GM12878 (cell line): ENCODE measurements at regions not wholly inside any gene's neighbourhood (a gene's known extent, or its start where the extent isn't known, plus 50 kb on each side); places are given as distances from the start of the nearest gene placed in this dataset.

Source experiments
- BRCA1 ChIP-seq: IDR thresholded peaks from 2 replicates; pipeline ENCODE4 v1.6.1; 2011; ENCODE audit warnings: low read depth, low read length, improper control_type of control experiment
- FOXM1 ChIP-seq: IDR thresholded peaks from 2 replicates; pipeline ENCODE4 v1.6.1; 2012; ENCODE audit warnings: low read depth, mild to moderate bottlenecking, inconsistent platforms, low read length, moderate library complexity
- IRF4 ChIP-seq: IDR thresholded peaks from 2 replicates; pipeline ENCODE4 v1.6.1; 2011; ENCODE audit warnings: low read depth, low read length
- JUND ChIP-seq: IDR thresholded peaks from 2 replicates; pipeline ENCODE4 v1.6.1; 2012; ENCODE audit warnings: low read depth, mild to moderate bottlenecking, low read length, improper control_type of control experiment, moderate library complexity
- KAT2A ChIP-seq: conservative IDR thresholded peaks from 2 replicates; pipeline ENCODE4 v1.6.1; 2011; ENCODE audit warnings: low read depth, low read length; ENCODE audit not compliant: control insufficient read depth
- LARP7 ChIP-seq: fragments of 450-650 bp; IDR thresholded peaks from 2 replicates; pipeline ENCODE4 v1.6.1; 2017; ENCODE audit warnings: mild to moderate bottlenecking
- MTA3 ChIP-seq: IDR thresholded peaks from 2 replicates; pipeline ENCODE4 v1.6.1; 2012; ENCODE audit warnings: low read length, inconsistent platforms, borderline replicate concordance
- MXI1 ChIP-seq: fragments of 150-350 bp; IDR thresholded peaks from 2 replicates; pipeline ENCODE4 v1.6.1; 2011; ENCODE audit warnings: low read depth, mild to moderate bottlenecking, inconsistent platforms, low read length, improper control_type of control experiment
- NFIC ChIP-seq: IDR thresholded peaks from 2 replicates; pipeline ENCODE4 v1.6.1; 2012; ENCODE audit warnings: low read depth, mild to moderate bottlenecking, inconsistent platforms, low read length, moderate library complexity
- NRF1 ChIP-seq: conservative IDR thresholded peaks from 2 replicates; pipeline ENCODE4 v1.6.1; 2011; ENCODE audit warnings: mild to moderate bottlenecking, low read depth, low read length, improper control_type of control experiment
- PAX5 ChIP-seq: IDR thresholded peaks from 2 replicates; pipeline ENCODE4 v1.6.1; 2011; ENCODE audit warnings: low read depth, low read length, borderline replicate concordance
- PML ChIP-seq: IDR thresholded peaks from 2 replicates; pipeline ENCODE4 v1.6.1; 2012; ENCODE audit warnings: low read length, inconsistent platforms
- PRDM15 ChIP-seq: fragments of 450-650 bp; formaldehyde crosslinking; IDR thresholded peaks from 2 replicates; pipeline ENCODE4 v1.4.0; 2020; ENCODE audit warnings: mild to moderate bottlenecking, moderate library complexity
- RAD21 ChIP-seq: IDR thresholded peaks from 2 replicates; pipeline ENCODE4 v1.6.1; 2011; ENCODE audit warnings: mild to moderate bottlenecking, low read depth, low read length, moderate library complexity; ENCODE audit not compliant: insufficient read depth
- RELA ChIP-seq: fragments of 450-650 bp; IDR thresholded peaks from 2 replicates; pipeline ENCODE4 v1.8.0; 2014; ENCODE audit warnings: borderline replicate concordance; ENCODE audit not compliant: partially characterized antibody
- RUNX3 ChIP-seq: IDR thresholded peaks from 2 replicates; pipeline ENCODE4 v1.6.1; 2012; ENCODE audit warnings: low read length, inconsistent platforms
- YBX1 ChIP-seq: fragments of 450-650 bp; IDR thresholded peaks from 2 replicates; pipeline ENCODE4 v1.6.1; 2016; ENCODE audit warnings: antibody characterized with exemption
- TF ChIP-seq, protein P1 (sequence below): IDR thresholded peaks from 2 replicates; pipeline ENCODE4 v1.6.1; 2012; ENCODE audit warnings: mild to moderate bottlenecking, low read depth, low read length
- TF ChIP-seq, protein P2 (sequence below): fragments of 450-650 bp; IDR thresholded peaks from 2 replicates; pipeline ENCODE4 v1.6.1; 2017; ENCODE audit warnings: low read depth, mild to moderate bottlenecking, moderate library complexity

- TF ChIP-seq PRDM15 (CRISPR knock-in tag) (no peak), NRF1 (no peak), YBX1 (no peak), RELA (no peak), PAX5 (peak; percentile 11; the same call in 1 of the 2 replicates), NFIC (peak; percentile 91), BRCA1 (no peak), RAD21 (no peak), IRF4 (no peak), KAT2A (no peak), LARP7 (no peak), MXI1 (no peak), RUNX3 (peak; percentile 97), MTA3 (peak; percentile 67), JUND (no peak), FOXM1 (peak; percentile 89), PML (peak; percentile 40; the same call in 1 of the 2 replicates)
- TF ChIP-seq, protein P1, sequence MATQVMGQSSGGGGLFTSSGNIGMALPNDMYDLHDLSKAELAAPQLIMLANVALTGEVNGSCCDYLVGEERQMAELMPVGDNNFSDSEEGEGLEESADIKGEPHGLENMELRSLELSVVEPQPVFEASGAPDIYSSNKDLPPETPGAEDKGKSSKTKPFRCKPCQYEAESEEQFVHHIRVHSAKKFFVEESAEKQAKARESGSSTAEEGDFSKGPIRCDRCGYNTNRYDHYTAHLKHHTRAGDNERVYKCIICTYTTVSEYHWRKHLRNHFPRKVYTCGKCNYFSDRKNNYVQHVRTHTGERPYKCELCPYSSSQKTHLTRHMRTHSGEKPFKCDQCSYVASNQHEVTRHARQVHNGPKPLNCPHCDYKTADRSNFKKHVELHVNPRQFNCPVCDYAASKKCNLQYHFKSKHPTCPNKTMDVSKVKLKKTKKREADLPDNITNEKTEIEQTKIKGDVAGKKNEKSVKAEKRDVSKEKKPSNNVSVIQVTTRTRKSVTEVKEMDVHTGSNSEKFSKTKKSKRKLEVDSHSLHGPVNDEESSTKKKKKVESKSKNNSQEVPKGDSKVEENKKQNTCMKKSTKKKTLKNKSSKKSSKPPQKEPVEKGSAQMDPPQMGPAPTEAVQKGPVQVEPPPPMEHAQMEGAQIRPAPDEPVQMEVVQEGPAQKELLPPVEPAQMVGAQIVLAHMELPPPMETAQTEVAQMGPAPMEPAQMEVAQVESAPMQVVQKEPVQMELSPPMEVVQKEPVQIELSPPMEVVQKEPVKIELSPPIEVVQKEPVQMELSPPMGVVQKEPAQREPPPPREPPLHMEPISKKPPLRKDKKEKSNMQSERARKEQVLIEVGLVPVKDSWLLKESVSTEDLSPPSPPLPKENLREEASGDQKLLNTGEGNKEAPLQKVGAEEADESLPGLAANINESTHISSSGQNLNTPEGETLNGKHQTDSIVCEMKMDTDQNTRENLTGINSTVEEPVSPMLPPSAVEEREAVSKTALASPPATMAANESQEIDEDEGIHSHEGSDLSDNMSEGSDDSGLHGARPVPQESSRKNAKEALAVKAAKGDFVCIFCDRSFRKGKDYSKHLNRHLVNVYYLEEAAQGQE: no peak
- TF ChIP-seq, protein P2, sequence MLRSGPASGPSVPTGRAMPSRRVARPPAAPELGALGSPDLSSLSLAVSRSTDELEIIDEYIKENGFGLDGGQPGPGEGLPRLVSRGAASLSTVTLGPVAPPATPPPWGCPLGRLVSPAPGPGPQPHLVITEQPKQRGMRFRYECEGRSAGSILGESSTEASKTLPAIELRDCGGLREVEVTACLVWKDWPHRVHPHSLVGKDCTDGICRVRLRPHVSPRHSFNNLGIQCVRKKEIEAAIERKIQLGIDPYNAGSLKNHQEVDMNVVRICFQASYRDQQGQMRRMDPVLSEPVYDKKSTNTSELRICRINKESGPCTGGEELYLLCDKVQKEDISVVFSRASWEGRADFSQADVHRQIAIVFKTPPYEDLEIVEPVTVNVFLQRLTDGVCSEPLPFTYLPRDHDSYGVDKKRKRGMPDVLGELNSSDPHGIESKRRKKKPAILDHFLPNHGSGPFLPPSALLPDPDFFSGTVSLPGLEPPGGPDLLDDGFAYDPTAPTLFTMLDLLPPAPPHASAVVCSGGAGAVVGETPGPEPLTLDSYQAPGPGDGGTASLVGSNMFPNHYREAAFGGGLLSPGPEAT: peak; percentile 76
Measured at GRCh38 chr5:56328753-56329560, 95.8 kb upstream of the ANKRD55 start (continued).
